GM12874 (cell line): ENCODE measurements at regions not wholly inside any gene's neighbourhood (a gene's known extent, or its start where the extent isn't known, plus 50 kb on each side); places are given as distances from the start of the nearest gene placed in this dataset.

Experiments used
- CTCF ChIP-seq: IDR thresholded peaks from 2 replicates; pipeline ENCODE4 v1.5.1; 2011; ENCODE audit warnings: low read depth, mild to moderate bottlenecking, control low read depth, low read length, moderate library complexity; ENCODE audit not compliant: insufficient read depth

- no peak for TF ChIP-seq CTCF
Measured at GRCh38 chr18:60153376-60153775, 219.2 kb downstream of the MC4R start.

- TF ChIP-seq CTCF: no peak
Measured at GRCh38 chr18:60149316-60149715, 223.3 kb downstream of the MC4R start.

GRCh38 chr18:60147323-60147722 is 225.3 kb downstream of the MC4R start:
- TF ChIP-seq CTCF: no peak

GRCh38 chr18:60146220-60146960 is 226.2 kb downstream of the MC4R start:
- TF ChIP-seq CTCF: no peak

- no peak for TF ChIP-seq CTCF
Measured at GRCh38 chr18:60145776-60146175, 226.8 kb downstream of the MC4R start.

GRCh38 chr18:60134806-60135205 is 235.0 kb downstream of the PMAIP1 start:
- TF ChIP-seq CTCF: no peak

- TF ChIP-seq CTCF: no peak
Measured at GRCh38 chr18:60130284-60130683, 230.5 kb downstream of the PMAIP1 start.
